ENCODE measurements at regions not wholly inside any gene's neighbourhood (a gene's known extent, or its start where the extent isn't known, plus 50 kb on each side); places are given as distances from the start of the nearest gene placed in this dataset.

- ChIA-PET POLR2A (no interaction called here), CTCF (interaction anchor here (1.0 to 2.4 kb wide), 4 partner anchors 9 to 336 kb away, joined by 3 to 6 read pairs (median 4); no protein-coding TSS in a partner anchor)
- no TSS peak for BruUV-seq (replicated peaks)
- FAIRE-seq = no peak
- Histone ChIP-seq H3K9ac (replicated peaks; ENCODE audit: extremely low read depth, insufficient read depth, low read length) (no peak overlapping the region), H3K9me3 (replicated peaks; ENCODE audit: control insufficient read depth, insufficient read depth, low read length) (no peaks in the 10 kb centered on the region), H4K20me1 (replicated peaks; ENCODE audit: control insufficient read depth, extremely low read depth, insufficient read depth, low read length) (no peaks in the 10 kb centered on the region), H3K4me1 (ENCODE audit: control insufficient read depth, extremely low read depth, insufficient read depth, low read length) (peaks cover 26% of the 10 kb centered on the region), H3K36me3 (ENCODE audit: control insufficient read depth in 2 of 2, extremely low read depth in 1 of 2, insufficient read depth in 2 of 2, low read length in 2 of 2) (no peaks in the 10 kb centered on the region), H3K9me1 (replicated peaks; ENCODE audit: control insufficient read depth, extremely low read depth, insufficient read depth, low read length) (no peaks in the 10 kb centered on the region), H2AFZ (ENCODE audit: low read depth, low read length) (no peak overlapping the region), H3K4me3 (replicated peaks in 1 of 3; ENCODE audit: insufficient read depth in 1 of 3, low read depth in 1 of 3, low read length in 3 of 3) (no peak overlapping the region), H3K79me2 (ENCODE audit: control insufficient read depth, insufficient read depth, low read length) (no peaks in the 10 kb centered on the region), H3K27me3 (ENCODE audit: control insufficient read depth in 2 of 2, insufficient read depth in 2 of 2, low read length in 2 of 2) (no peaks in the 10 kb centered on the region), H3K27ac (ENCODE audit: insufficient read depth, low read depth, low read length) (no peak overlapping the region), H3K4me2 (ENCODE audit: insufficient read depth, low read length) (peak overlapping the region; percentile 53)
- no peak for TF ChIP-seq JUN (IDR thresholded peaks at IDR 0.05; ENCODE audit: borderline replicate concordance, insufficient read depth, insufficient read length, low read depth)
- DNase-seq (ENCODE audit: low read depth, low spot score) = no peak
- intact Hi-C loops (cut with micrococcal nuclease) (loop anchor here (2.0 to 5.0 kb wide), 2 partner anchors 67 kb away; no protein-coding TSS in a partner anchor), dilution Hi-C loops (cut with MboI; ENCODE audit: extremely low pct_ligation_motif_present, low sequenced_read_pairs) (no loop called here)
Observed at GRCh38 chr1:221099747-221100595, 220.7 kb downstream of the HLX start.

GRCh38 chr1:221100611-221101010 is 221.4 kb downstream of the HLX start:
- BruUV-seq (replicated peaks) = no TSS peak
- FAIRE-seq (peak; percentile 77), DNase-seq (ENCODE audit: low read depth, low spot score) (peak; percentile 66)
- H3K4me1 ChIP-seq (ENCODE audit: control insufficient read depth, extremely low read depth, insufficient read depth, low read length) = peaks cover 26% of the 10 kb centered on the region
- H3K9ac ChIP-seq (replicated peaks; ENCODE audit: extremely low read depth, insufficient read depth, low read length) = no peak overlapping the region
- no peaks in the 10 kb centered on the region for H3K9me3 ChIP-seq (replicated peaks; ENCODE audit: control insufficient read depth, insufficient read depth, low read length)
- dilution Hi-C loops (cut with MboI; ENCODE audit: extremely low pct_ligation_motif_present, low sequenced_read_pairs) = no loop called here
- H3K36me3 ChIP-seq (ENCODE audit: control insufficient read depth in 2 of 2, extremely low read depth in 1 of 2, insufficient read depth in 2 of 2, low read length in 2 of 2) = no peaks in the 10 kb centered on the region
- H3K27me3 ChIP-seq (ENCODE audit: control insufficient read depth in 2 of 2, insufficient read depth in 2 of 2, low read length in 2 of 2) = no peaks in the 10 kb centered on the region
- intact Hi-C loops (cut with micrococcal nuclease) = loop anchor here (2.0 to 5.0 kb wide), 2 partner anchors 67 to 68 kb away; no protein-coding TSS in a partner anchor
- no peak overlapping the region for H2AFZ ChIP-seq (ENCODE audit: low read depth, low read length)
- H3K9me1 ChIP-seq (replicated peaks; ENCODE audit: control insufficient read depth, extremely low read depth, insufficient read depth, low read length) = no peaks in the 10 kb centered on the region
- H3K4me3 ChIP-seq (replicated peaks in 1 of 3; ENCODE audit: insufficient read depth in 1 of 3, low read depth in 1 of 3, low read length in 3 of 3) = no peak overlapping the region
- POLR2A ChIA-PET = no interaction called here
- CTCF ChIA-PET = interaction anchor here (1.0 to 1.3 kb wide), 3 partner anchors 68 to 335 kb away, joined by 3 to 4 read pairs (median 3); no protein-coding TSS in a partner anchor
- H3K4me2 ChIP-seq (ENCODE audit: insufficient read depth, low read length) = peak overlapping the region; percentile 53
- peak overlapping the region; percentile 7 for H3K27ac ChIP-seq (ENCODE audit: insufficient read depth, low read depth, low read length)
- H4K20me1 ChIP-seq (replicated peaks; ENCODE audit: control insufficient read depth, extremely low read depth, insufficient read depth, low read length) = no peaks in the 10 kb centered on the region
- no peaks in the 10 kb centered on the region for H3K79me2 ChIP-seq (ENCODE audit: control insufficient read depth, insufficient read depth, low read length)
- TF ChIP-seq CTCF (IDR thresholded peaks at IDR 0.05; ENCODE audit: extremely low read depth in 1 of 2, insufficient read depth in 1 of 2, low read depth in 1 of 2, low read length in 2 of 2) = no peak
- peak; percentile 85 for TF ChIP-seq GATA2 (IDR thresholded peaks at IDR 0.05; ENCODE audit: insufficient read depth, insufficient read length, low read depth, low read length)
- no peak for TF ChIP-seq JUN (IDR thresholded peaks at IDR 0.05; ENCODE audit: borderline replicate concordance, insufficient read depth, insufficient read length, low read depth)
- no peak for TF ChIP-seq MYC (IDR thresholded peaks at IDR 0.05; ENCODE audit: low read depth, low read length)
- TF ChIP-seq FOS (IDR thresholded peaks at IDR 0.05; ENCODE audit: borderline replicate concordance, insufficient read depth, low read length) = peak; percentile 82
- TF ChIP-seq EZH2 (IDR thresholded peaks at IDR 0.05; ENCODE audit: borderline replicate concordance, low read depth, low read length, severe bottlenecking) = no peak
- no peak for TF ChIP-seq MAX (IDR thresholded peaks at IDR 0.05; ENCODE audit: insufficient read depth, insufficient read length)
